NCI-H146 (cell line): ENCODE measurements at regions not wholly inside any gene's neighbourhood (a gene's known extent, or its start where the extent isn't known, plus 50 kb on each side); places are given as distances from the start of the nearest gene placed in this dataset.

ENCODE experiments used
- DNase-seq: peaks from one replicate; lab custom pipeline; 2025; lab: John Stamatoyannopoulos, UW

DNA sequence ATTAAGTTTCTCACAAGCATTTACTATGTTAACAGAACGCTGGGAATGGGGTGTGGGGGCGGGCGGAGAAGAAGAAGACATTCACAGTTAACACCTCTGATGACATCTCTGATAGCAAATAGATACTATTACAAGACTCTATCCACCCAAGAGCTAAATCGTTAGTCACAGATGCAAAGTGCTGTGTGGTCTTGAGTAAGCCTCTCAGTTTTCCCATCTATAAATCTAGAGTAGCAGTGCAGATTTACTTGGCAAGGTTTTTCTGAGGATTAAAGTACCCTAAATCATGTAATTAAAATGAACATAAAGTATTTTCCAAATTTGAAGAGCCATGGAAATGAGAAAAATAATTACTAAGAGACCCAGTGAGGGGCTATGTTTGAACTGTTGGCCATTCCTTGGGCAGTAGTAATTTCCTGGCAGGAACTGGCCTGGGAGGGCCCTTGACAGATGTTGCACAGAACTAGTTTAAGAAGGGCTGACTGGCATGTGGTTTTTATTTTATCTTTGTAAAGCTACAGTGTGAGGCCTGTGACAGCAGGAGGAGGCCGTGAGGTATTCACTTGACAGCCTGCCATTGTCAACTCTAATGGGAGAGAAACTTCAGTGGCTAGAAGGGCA is 58.7 kb upstream of the APOBEC4 start:
- DNase-seq = no peak

DNA sequence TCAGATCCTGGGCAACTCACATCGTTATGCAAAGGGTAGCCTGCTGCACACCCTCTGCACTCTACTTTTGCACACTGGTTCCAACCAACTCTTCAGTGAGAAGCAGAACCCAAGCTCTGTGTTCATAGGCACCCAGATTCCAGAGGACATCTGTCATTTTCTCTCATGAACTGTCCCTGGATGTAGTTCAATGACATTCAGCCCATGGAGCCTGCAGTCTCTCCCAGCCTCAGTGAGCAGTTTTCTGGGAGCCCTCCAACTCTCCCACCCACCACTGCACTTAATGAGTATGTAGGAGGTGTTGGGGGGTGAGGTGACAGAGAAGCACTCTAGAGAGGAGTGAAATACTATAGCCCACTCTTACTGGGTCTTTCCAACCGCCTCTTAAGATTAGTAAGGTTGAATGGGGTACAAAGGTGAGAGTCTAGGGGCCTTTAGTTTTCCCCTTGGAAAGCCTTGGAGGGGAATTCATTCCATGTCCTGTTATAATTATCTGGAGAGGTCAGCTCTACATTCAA is 58.1 kb upstream of the APOBEC4 start:
- no peak for DNase-seq

DNA sequence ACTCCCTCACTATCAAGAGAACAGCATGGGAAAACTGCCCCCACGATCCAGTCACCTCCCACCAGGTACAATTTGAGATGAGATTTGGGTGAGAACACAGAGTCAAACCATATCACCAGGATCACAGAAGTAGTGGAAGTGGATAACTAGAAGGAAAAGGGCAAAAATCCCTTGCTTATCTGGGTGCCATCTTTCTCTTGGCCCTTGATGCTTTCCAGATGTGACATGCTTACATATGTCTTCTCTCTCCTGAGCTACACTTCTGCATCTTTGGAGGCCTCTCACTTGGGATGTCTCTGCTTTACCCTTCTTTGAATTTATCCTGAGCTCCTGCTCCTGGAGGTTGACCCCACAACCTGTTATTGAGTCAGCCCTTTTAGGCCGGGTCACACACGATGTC is 57.6 kb upstream of the APOBEC4 start:
- no peak for DNase-seq

DNA sequence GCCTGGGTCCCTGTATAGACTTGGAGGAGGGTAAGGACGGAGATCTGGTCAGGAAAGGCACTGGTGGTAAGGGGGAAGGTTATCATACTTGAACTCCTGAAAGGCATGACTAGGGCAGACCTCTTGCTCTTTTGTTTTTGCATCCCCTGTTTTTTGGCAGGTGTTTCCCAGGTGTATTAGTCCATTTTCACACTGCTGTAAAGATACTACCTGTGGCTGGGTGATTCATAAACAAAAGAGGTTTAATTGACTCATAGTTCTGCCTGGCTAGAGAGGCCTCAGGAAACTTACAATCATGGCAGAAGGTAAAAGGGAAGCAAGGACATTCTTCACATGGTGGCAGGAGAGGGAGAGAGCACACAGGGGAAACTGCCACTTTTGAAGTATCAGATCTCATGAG is 57.2 kb upstream of the APOBEC4 start:
- DNase-seq = no peak

DNA sequence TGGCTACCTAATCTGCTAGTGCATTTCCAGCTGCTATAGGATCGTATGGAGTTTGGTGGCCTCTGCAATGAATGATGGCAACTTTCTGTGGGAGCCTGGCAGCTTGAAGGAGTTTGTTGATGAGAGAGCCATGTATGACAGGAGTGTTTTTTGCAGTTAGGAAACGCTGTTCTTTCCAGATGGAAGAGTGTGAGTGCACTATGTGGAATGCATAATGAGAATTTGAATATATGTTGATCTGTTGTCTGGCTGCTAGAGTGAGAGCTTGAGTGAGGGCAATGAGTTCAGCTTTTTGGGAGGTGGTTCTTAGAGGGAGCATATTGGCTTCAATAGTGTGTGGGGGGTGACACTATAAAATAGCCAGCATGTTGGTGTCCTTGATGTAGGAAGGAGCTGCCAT is 51.0 kb upstream of the APOBEC4 start:
- no peak for DNase-seq
